Tibial nerve (tissue), 4 donors: ENCODE measurements at regions not wholly inside any gene's neighbourhood (a gene's known extent, or its start where the extent isn't known, plus 50 kb on each side); places are given as distances from the start of the nearest gene placed in this dataset.

Source experiments
- DNase-seq, 2 donors: peaks; one replicate each; pipeline ENCODE4 v3.0.0-alpha.2; 2019; ENCODE audit warnings: low spot score in 2 of 2
- H3K27ac ChIP-seq, 4 donors: fragments of 200-600 bp; sonication (generic) in 3 of 4; one replicate each; pipeline ENCODE4 v1.5.1; 2017 to 2019; ENCODE audit warnings: mild to moderate bottlenecking in 1 of 4
- H3K27me3 ChIP-seq, 2 donors: fragments of 200-600 bp; sonication (generic) in 1 of 2; one replicate each; pipeline versions ENCODE4 v1.5.1 to v1.6.0; 2017 to 2019
- H3K36me3 ChIP-seq, 3 donors: fragments of 200-600 bp; sonication (generic); one replicate each; pipeline ENCODE4 v1.5.1; 2018 to 2019
- H3K4me1 ChIP-seq, 4 donors: fragments of 200-600 bp; sonication (generic) in 3 of 4; one replicate each; pipeline ENCODE4 v1.5.1; 2017 to 2019
- H3K4me3 ChIP-seq, 4 donors: fragments of 200-600 bp; sonication (generic) in 3 of 4; one replicate each; pipeline ENCODE4 v1.5.1; 2017 to 2019; ENCODE audit warnings: mild to moderate bottlenecking in 1 of 4, moderate library complexity in 1 of 4
- H3K9me3 ChIP-seq, 4 donors: fragments of 200-600 bp; sonication (generic) in 3 of 4; one replicate each; pipeline ENCODE4 v1.5.1; 2017 to 2019
- EP300 ChIP-seq, 2 donors: sonication (generic); formaldehyde crosslinking; IDR thresholded peaks; one replicate each; pipeline ENCODE4 v1.6.1; 2017; ENCODE audit warnings: antibody characterized with exemption in 2 of 2, mild to moderate bottlenecking in 1 of 2
- POLR2A ChIP-seq, 2 donors: fragments of 450-650 bp; IDR thresholded peaks; one replicate each; pipeline ENCODE4 v1.6.1; 2017; ENCODE audit warnings: antibody characterized with exemption in 2 of 2, mild to moderate bottlenecking in 2 of 2, moderate library complexity in 2 of 2
- WGBS, 2 donors: methylation state at CpG; one replicate each; pipeline ENCODE4 v1.1.5; 2018; 5-methylcytosine and 5-hydroxymethylcytosine counted together
- TF ChIP-seq, protein P1 (sequence below), 5 experiments: fragments of 200-600 bp in 3 of 5; fragments of 450-650 bp in 2 of 5; sonication (generic) in 3 of 5; IDR thresholded peaks; one replicate each; pipeline ENCODE4 v1.5.1; 2016 to 2019; ENCODE audit warnings: antibody characterized with exemption in 5 of 5, mild to moderate bottlenecking in 3 of 5, moderate library complexity in 2 of 5

DNA sequence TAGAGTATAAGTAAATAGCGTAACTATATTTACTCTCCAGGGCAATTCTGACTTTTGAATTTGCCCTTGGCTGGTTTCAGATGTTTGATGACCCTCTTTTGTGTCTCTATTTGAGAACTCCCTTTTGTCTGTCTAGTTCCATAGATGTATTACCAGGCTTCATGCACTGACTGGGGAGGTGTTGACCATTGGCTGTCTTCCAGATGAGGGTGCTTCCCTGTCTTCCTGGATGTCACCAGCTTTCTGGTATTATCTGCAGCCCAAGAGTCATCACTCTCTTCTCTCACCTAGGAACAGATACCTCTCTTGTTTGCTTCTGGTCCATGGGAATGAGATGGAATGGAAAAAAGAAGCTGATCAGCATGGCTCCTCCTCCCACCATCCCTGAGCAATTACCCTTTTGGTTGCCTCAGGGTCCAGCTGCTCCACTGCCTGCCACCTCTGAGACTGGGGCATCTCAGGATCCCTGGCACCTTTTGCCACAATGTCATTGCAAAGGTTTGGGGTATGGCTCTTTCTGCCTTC is 58.7 kb upstream of the TMED7 start:
- H3K4me3 ChIP-seq, result no peak overlapping the region
- no peaks in the 10 kb centered on the region for H3K36me3 ChIP-seq
- no peak for DNase-seq
- no peaks in the 10 kb centered on the region for H3K27me3 ChIP-seq
- no peaks in the 10 kb centered on the region for H3K9me3 ChIP-seq
- peaks cover 0 to 27% (median 4%) of the 10 kb centered on the region in 4 donors for H3K4me1 ChIP-seq
- WGBS, 2 donors, result 95 to 100% methylated on average over 1 of the region's 1 CpG
- TF ChIP-seq, protein P1, sequence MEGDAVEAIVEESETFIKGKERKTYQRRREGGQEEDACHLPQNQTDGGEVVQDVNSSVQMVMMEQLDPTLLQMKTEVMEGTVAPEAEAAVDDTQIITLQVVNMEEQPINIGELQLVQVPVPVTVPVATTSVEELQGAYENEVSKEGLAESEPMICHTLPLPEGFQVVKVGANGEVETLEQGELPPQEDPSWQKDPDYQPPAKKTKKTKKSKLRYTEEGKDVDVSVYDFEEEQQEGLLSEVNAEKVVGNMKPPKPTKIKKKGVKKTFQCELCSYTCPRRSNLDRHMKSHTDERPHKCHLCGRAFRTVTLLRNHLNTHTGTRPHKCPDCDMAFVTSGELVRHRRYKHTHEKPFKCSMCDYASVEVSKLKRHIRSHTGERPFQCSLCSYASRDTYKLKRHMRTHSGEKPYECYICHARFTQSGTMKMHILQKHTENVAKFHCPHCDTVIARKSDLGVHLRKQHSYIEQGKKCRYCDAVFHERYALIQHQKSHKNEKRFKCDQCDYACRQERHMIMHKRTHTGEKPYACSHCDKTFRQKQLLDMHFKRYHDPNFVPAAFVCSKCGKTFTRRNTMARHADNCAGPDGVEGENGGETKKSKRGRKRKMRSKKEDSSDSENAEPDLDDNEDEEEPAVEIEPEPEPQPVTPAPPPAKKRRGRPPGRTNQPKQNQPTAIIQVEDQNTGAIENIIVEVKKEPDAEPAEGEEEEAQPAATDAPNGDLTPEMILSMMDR (IDR thresholded peaks at IDR 0.05), result no peak
- TF ChIP-seq POLR2A (IDR thresholded peaks at IDR 0.05), result no peak
- TF ChIP-seq EP300 (IDR thresholded peaks at IDR 0.05), result no peak
- peak overlapping the region in 2 of 4 donors; percentile 68 to 74 for H3K27ac ChIP-seq

DNA sequence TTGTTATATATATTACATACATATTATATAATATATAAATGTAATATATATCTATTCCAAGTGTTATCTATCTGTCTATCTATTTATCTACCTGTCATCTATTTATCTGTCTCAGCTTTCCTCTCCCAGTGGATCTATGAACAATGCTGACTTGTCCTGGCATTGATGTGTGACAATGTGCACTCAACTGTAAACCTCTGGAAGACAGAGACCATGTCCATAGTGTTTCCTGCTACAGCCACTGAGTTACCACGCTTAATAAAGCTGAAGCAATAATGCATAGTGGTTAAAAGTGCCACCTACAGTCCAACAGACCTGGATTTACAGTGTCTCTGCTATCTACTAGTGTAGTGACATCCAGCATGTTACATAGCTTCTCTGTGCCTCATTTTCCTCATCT is 57.2 kb upstream of the TMED7 start:
- H3K9me3 ChIP-seq, result no peaks in the 10 kb centered on the region
- no peaks in the 10 kb centered on the region for H3K27me3 ChIP-seq
- WGBS, 2 donors, result 82 to 83% methylated on average over 1 of the region's 1 CpG
- no peak for DNase-seq
- H3K27ac ChIP-seq, result no peak overlapping the region
- H3K4me3 ChIP-seq, result no peak overlapping the region
- no peaks in the 10 kb centered on the region for H3K36me3 ChIP-seq
- peaks cover 0 to 27% (median 4%) of the 10 kb centered on the region in 4 donors for H3K4me1 ChIP-seq
- no peak for TF ChIP-seq POLR2A (IDR thresholded peaks at IDR 0.05)
- TF ChIP-seq, protein P1 (IDR thresholded peaks at IDR 0.05), result no peak
- TF ChIP-seq EP300 (IDR thresholded peaks at IDR 0.05), result no peak
